Activated CD4-positive, alpha-beta T cell treated with anti-CD3 and anti-CD28 coated beads, Interleukin-2, amount 10 ng/mL, durations not matched to agents 24 days and 14 days (primary cell): ENCODE measurements at regions not wholly inside any gene's neighbourhood (a gene's known extent, or its start where the extent isn't known, plus 50 kb on each side); places are given as distances from the start of the nearest gene placed in this dataset.

Source experiments
- DNase-seq: peaks from one replicate; pipeline ENCODE4 v3.0.0; 2022
- H3K27ac Mint-ChIP-seq: one replicate; pipeline ENCODE4 v1.8.0; 2022; ENCODE audit warnings: mild to moderate bottlenecking, mixed read lengths
- H3K27me3 Mint-ChIP-seq: one replicate; pipeline ENCODE4 v1.8.0; 2022; ENCODE audit warnings: mixed read lengths
- H3K36me3 Mint-ChIP-seq: one replicate; pipeline ENCODE4 v1.8.0; 2022; ENCODE audit warnings: low read depth, mild to moderate bottlenecking, mixed read lengths
- H3K4me1 Mint-ChIP-seq: one replicate; pipeline ENCODE4 v1.8.0; 2021; ENCODE audit warnings: mixed read lengths
- H3K4me3 Mint-ChIP-seq: one replicate; pipeline ENCODE4 v1.8.0; 2022; ENCODE audit warnings: mild to moderate bottlenecking, moderate library complexity, mixed read lengths
- H3K9me3 Mint-ChIP-seq: one replicate; pipeline ENCODE4 v1.8.0; 2021; ENCODE audit warnings: mixed read lengths
- intact Hi-C: fragments of 100-400 bp; cut with micrococcal nuclease; formaldehyde crosslinking; loops from one replicate; pipeline ENCODE4 v1.15.1; 2023

DNA sequence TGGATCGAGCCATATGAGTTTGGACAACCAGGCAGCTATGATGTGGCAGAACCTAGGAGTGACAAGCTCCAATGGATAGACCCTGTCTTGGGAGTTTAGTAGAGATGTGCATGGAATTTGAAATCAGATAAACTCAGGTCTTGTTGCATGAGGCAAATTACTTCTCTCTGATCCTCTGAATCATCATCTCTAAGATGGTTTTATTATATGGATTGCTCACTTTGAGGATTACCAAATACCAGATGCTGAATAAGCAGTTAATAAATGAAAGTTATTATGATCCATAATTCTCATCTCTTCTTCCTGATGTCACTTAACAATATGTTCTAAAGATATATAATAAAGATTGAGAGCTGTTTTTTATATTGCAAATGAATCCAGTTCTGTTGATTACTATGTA lies 622.2 kb downstream of the NTRK3 start:
- peaks cover 3% of the 10 kb centered on the region for H3K9me3 Mint-ChIP-seq
- H3K27me3 Mint-ChIP-seq, result no peaks in the 10 kb centered on the region
- intact Hi-C loops, result no loop called here
- no peak for DNase-seq
- H3K36me3 Mint-ChIP-seq, result no peaks in the 10 kb centered on the region
- no peak overlapping the region for H3K27ac Mint-ChIP-seq
- H3K4me1 Mint-ChIP-seq, result no peaks in the 10 kb centered on the region
- no peak overlapping the region for H3K4me3 Mint-ChIP-seq

GRCh38 chr15:87633525-87633924 lies 623.0 kb downstream of the NTRK3 start:
- Mint-ChIP-seq H3K36me3 (no peaks in the 10 kb centered on the region), H3K4me1 (no peaks in the 10 kb centered on the region), H3K27me3 (no peaks in the 10 kb centered on the region), H3K4me3 (no peak overlapping the region), H3K9me3 (peaks cover 3% of the 10 kb centered on the region), H3K27ac (no peak overlapping the region)
- DNase-seq, result no peak
- intact Hi-C loops, result no loop called here

GRCh38 chr15:87632364-87632763 lies 624.2 kb downstream of the NTRK3 start:
- Mint-ChIP-seq H3K27ac (no peak overlapping the region), H3K9me3 (peaks cover 3% of the 10 kb centered on the region), H3K27me3 (no peaks in the 10 kb centered on the region), H3K4me1 (no peaks in the 10 kb centered on the region), H3K36me3 (no peaks in the 10 kb centered on the region), H3K4me3 (no peak overlapping the region)
- DNase-seq, result no peak
- intact Hi-C loops, result no loop called here

- no peak overlapping the region for H3K27ac Mint-ChIP-seq
- no peaks in the 10 kb centered on the region for H3K27me3 Mint-ChIP-seq
- intact Hi-C loops, result no loop called here
- H3K4me1 Mint-ChIP-seq, result no peaks in the 10 kb centered on the region
- peaks cover 3% of the 10 kb centered on the region for H3K9me3 Mint-ChIP-seq
- no peaks in the 10 kb centered on the region for H3K36me3 Mint-ChIP-seq
- H3K4me3 Mint-ChIP-seq, result no peak overlapping the region
- no peak for DNase-seq
Observed at GRCh38 chr15:87631775-87632174, 624.8 kb downstream of the NTRK3 start.

DNA sequence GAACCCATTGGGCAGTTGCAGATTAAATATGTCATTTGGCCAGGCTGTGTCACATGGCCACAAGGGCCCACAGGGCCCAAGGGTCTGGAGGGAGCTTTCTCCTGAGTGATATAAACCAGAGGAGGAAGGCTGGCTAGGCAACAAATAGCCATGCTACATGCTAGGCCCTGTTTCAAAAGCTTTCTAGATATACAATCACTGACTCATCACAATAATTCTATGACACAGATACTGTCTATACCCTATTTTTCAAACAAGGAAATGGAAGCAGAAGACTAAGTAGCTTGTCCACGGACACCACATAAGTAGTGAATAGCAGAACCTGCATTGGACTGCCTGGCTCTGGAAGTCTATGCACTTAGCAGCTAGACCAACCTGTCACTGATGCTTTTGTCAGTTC lies 625.4 kb downstream of the NTRK3 start:
- Mint-ChIP-seq H3K9me3 (peaks cover 3% of the 10 kb centered on the region), H3K27ac (no peak overlapping the region), H3K36me3 (no peaks in the 10 kb centered on the region), H3K4me3 (no peak overlapping the region), H3K4me1 (no peaks in the 10 kb centered on the region), H3K27me3 (no peaks in the 10 kb centered on the region)
- intact Hi-C loops, result no loop called here
- DNase-seq, result no peak

GRCh38 chr15:87628311-87628710 lies 628.2 kb downstream of the NTRK3 start:
- Mint-ChIP-seq H3K9me3 (no peaks in the 10 kb centered on the region), H3K27me3 (no peaks in the 10 kb centered on the region), H3K4me3 (no peak overlapping the region), H3K27ac (no peak overlapping the region), H3K36me3 (no peaks in the 10 kb centered on the region), H3K4me1 (no peaks in the 10 kb centered on the region)
- no peak for DNase-seq
- intact Hi-C loops, result no loop called here

GRCh38 chr15:87626860-87627259 lies 629.7 kb downstream of the NTRK3 start:
- no peak overlapping the region for H3K27ac Mint-ChIP-seq
- no peaks in the 10 kb centered on the region for H3K27me3 Mint-ChIP-seq
- no peaks in the 10 kb centered on the region for H3K36me3 Mint-ChIP-seq
- intact Hi-C loops, result no loop called here
- H3K9me3 Mint-ChIP-seq, result no peaks in the 10 kb centered on the region
- H3K4me1 Mint-ChIP-seq, result no peaks in the 10 kb centered on the region
- no peak for DNase-seq
- no peak overlapping the region for H3K4me3 Mint-ChIP-seq

- Mint-ChIP-seq H3K9me3 (no peaks in the 10 kb centered on the region), H3K27ac (no peak overlapping the region), H3K36me3 (no peaks in the 10 kb centered on the region), H3K27me3 (no peaks in the 10 kb centered on the region), H3K4me3 (no peak overlapping the region), H3K4me1 (no peaks in the 10 kb centered on the region)
- no peak for DNase-seq
- intact Hi-C loops, result no loop called here
Observed at GRCh38 chr15:87623832-87624231, 632.7 kb downstream of the NTRK3 start.

DNA sequence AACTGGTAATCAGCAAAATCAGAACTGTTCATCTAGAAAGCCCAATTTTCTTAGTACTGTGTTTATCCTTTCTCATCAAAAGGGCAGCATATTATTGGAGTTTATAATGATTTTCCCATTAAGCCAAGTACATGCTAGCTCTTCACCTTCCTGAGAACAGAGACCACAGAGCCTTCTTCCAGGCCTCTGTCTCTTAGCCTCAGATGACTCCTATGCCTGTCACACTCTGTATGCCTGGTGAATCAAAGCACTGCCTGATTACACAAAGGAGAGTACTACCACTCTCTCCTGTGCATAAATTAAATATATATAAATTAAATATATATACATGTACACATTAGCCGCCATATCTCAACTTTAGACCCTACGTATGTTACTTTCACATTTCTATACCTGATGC lies 636.1 kb downstream of the NTRK3 start:
- H3K27ac Mint-ChIP-seq, result no peak overlapping the region

DNA sequence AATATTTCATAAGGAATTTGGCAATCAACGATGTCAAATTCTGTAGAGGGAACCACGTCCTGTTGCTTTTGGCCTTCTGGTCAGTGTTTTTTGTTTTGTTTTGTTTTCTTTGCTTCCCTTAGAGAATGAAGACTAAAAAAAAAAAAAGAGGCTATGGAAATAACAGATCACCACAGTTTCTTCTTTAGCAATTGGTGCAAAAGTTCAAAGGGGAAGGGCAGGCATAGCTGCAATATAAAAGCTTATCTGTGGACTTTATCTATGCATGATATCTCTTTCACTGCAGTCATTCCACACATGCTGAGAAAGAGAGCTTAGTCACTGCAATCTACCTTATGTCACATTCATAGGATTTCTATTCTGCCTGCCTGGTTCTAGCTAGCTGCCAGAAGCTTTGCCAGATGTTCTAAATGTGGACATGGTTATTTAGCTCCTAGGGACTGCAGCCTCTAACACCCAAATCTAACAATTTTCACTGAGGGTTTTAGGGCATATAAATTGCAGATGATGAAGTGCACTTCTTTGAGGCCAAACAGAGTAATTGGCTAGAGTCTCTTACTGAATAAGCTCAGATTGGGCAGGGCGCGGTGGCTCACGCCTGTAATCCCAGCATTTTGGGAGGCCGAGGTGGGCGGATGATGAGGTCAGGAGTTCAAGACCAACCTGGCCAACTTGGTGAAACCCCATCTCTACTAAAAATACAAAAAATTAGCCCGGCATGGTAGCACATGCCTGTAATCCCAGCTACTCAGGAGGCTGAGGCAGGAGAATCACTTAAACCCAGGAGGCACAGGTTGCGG lies 637.2 kb downstream of the NTRK3 start:
- Mint-ChIP-seq H3K4me1 (no peaks in the 10 kb centered on the region), H3K4me3 (no peak overlapping the region), H3K9me3 (no peaks in the 10 kb centered on the region), H3K36me3 (no peaks in the 10 kb centered on the region), H3K27me3 (no peaks in the 10 kb centered on the region), H3K27ac (no peak overlapping the region)
- intact Hi-C loops, result no loop called here
- no peak for DNase-seq

More for the DNA sequence above, 636.1 kb downstream of the NTRK3 start:
- intact Hi-C loops, result no loop called here
- no peak for DNase-seq
- Mint-ChIP-seq H3K4me1 (no peaks in the 10 kb centered on the region), H3K27me3 (no peaks in the 10 kb centered on the region), H3K4me3 (no peak overlapping the region), H3K36me3 (no peaks in the 10 kb centered on the region), H3K9me3 (no peaks in the 10 kb centered on the region)

- no peaks in the 10 kb centered on the region for H3K27me3 Mint-ChIP-seq
- intact Hi-C loops, result no loop called here
- H3K4me1 Mint-ChIP-seq, result no peaks in the 10 kb centered on the region
- no peak for DNase-seq
- H3K36me3 Mint-ChIP-seq, result no peaks in the 10 kb centered on the region
- H3K4me3 Mint-ChIP-seq, result no peak overlapping the region
- no peak overlapping the region for H3K27ac Mint-ChIP-seq
- H3K9me3 Mint-ChIP-seq, result no peaks in the 10 kb centered on the region
Observed at GRCh38 chr15:87618203-87618725, 638.3 kb downstream of the NTRK3 start.

- Mint-ChIP-seq H3K4me1 (no peaks in the 10 kb centered on the region), H3K9me3 (no peaks in the 10 kb centered on the region), H3K27ac (no peak overlapping the region), H3K27me3 (no peaks in the 10 kb centered on the region), H3K36me3 (no peaks in the 10 kb centered on the region), H3K4me3 (no peak overlapping the region)
- no peak for DNase-seq
- intact Hi-C loops, result no loop called here
Observed at GRCh38 chr15:87614704-87615103, 641.8 kb downstream of the NTRK3 start.

- H3K36me3 Mint-ChIP-seq, result no peaks in the 10 kb centered on the region
- no peak for DNase-seq
- H3K9me3 Mint-ChIP-seq, result no peaks in the 10 kb centered on the region
- intact Hi-C loops, result no loop called here
- H3K27ac Mint-ChIP-seq, result no peak overlapping the region
- no peak overlapping the region for H3K4me3 Mint-ChIP-seq
- no peaks in the 10 kb centered on the region for H3K27me3 Mint-ChIP-seq
- no peaks in the 10 kb centered on the region for H3K4me1 Mint-ChIP-seq
Observed at GRCh38 chr15:87610366-87610765, 646.2 kb downstream of the NTRK3 start.

GRCh38 chr15:87609894-87610293 lies 646.6 kb downstream of the NTRK3 start:
- intact Hi-C loops, result loop anchor here (10.0 kb wide), 1 partner anchor 1375 kb away; no protein-coding TSS in a partner anchor
- Mint-ChIP-seq H3K27ac (no peak overlapping the region), H3K36me3 (no peaks in the 10 kb centered on the region), H3K4me1 (no peaks in the 10 kb centered on the region), H3K9me3 (no peaks in the 10 kb centered on the region), H3K27me3 (no peaks in the 10 kb centered on the region), H3K4me3 (no peak overlapping the region)
- DNase-seq, result no peak

DNA sequence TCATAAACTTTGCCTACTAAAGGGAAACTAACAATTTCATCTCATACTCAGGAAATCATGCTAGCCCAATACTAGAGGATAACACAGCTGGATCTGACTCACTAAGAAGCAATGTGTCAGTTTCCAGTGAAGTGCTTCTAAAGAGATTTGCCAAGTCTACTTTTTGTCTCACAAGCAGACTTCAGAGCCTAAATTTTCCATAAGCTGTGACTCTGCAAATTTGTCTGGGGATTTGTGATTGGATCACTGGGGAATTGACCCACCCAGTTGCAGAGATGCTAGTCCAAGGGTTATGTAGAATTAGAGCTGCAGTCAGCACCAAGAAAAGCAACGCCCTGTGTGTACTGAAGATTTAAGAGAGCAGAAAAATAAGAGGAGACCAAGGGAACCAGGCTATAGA lies 647.1 kb downstream of the NTRK3 start:
- H3K4me3 Mint-ChIP-seq, result no peak overlapping the region

More for the DNA sequence above, 647.1 kb downstream of the NTRK3 start:
- Mint-ChIP-seq H3K36me3 (no peaks in the 10 kb centered on the region), H3K4me1 (no peaks in the 10 kb centered on the region), H3K27me3 (no peaks in the 10 kb centered on the region), H3K27ac (no peak overlapping the region), H3K9me3 (no peaks in the 10 kb centered on the region)
- intact Hi-C loops, result loop anchor here (10.0 kb wide), 1 partner anchor 1375 kb away; no protein-coding TSS in a partner anchor
- DNase-seq, result no peak
